H1 (cell line): ENCODE measurements at regions not wholly inside any gene's neighbourhood (a gene's known extent, or its start where the extent isn't known, plus 50 kb on each side); places are given as distances from the start of the nearest gene placed in this dataset.

ENCODE experiments used
- CHD1 ChIP-seq: IDR thresholded peaks from 2 replicates; pipeline ENCODE4 v1.6.1; 2012; ENCODE audit warnings: low read depth, low read length, improper control_type of control experiment
- EP300 ChIP-seq, 2 experiments: IDR thresholded peaks; 1 replicate in 1 of 2; 2 replicates in 1 of 2; pipeline ENCODE4 v1.6.1; 2011 to 2012; ENCODE audit warnings: low read depth in 2 of 2, low read length in 2 of 2, mild to moderate bottlenecking in 2 of 2, borderline replicate concordance in 1 of 2, inconsistent platforms in 1 of 2, moderate library complexity in 1 of 2
- HDAC6 ChIP-seq: IDR thresholded peaks from one replicate; pipeline ENCODE4 v1.7.1; 2012; ENCODE audit warnings: low read depth, mild to moderate bottlenecking, inconsistent platforms, low read length, moderate library complexity
- JUN ChIP-seq: IDR thresholded peaks from 2 replicates; pipeline ENCODE4 v1.6.1; 2011; ENCODE audit warnings: low read depth, mild to moderate bottlenecking, improper control_type of control experiment, low read length
- KDM4A ChIP-seq: IDR thresholded peaks from one replicate; pipeline ENCODE4 v1.7.1; 2012; ENCODE audit warnings: low read depth, mild to moderate bottlenecking, moderate library complexity, low read length, inconsistent platforms; ENCODE audit not compliant: severe bottlenecking
- POLR2AphosphoS5 ChIP-seq: IDR thresholded peaks from 2 replicates; pipeline ENCODE4 v1.6.1; 2011; ENCODE audit warnings: low read depth, low read length
- SAP30 ChIP-seq: fragments of 300-600 bp; sonication (generic); IDR thresholded peaks from 2 replicates; pipeline ENCODE4 v1.7.1; 2012; ENCODE audit warnings: low read length, moderate library complexity, mild to moderate bottlenecking, inconsistent platforms; ENCODE audit not compliant: insufficient read depth, insufficient replicate concordance

- TF ChIP-seq POLR2AphosphoS5 (no peak), JUN (no peak), SAP30 (no peak), KDM4A (no peak), CHD1 (no peak), EP300 (IDR thresholded peaks at IDR 0.05; ENCODE audit: borderline replicate concordance in 1 of 2, low read depth in 2 of 2, low read length in 2 of 2) (no peak), HDAC6 (no peak)
These were observed 95.2 kb upstream of the PHF24 start (continued) for GRCh38 chr9:34862836-34863235.
